HG02798 (cell line): ENCODE measurements at regions not wholly inside any gene's neighbourhood (a gene's known extent, or its start where the extent isn't known, plus 50 kb on each side); places are given as distances from the start of the nearest gene placed in this dataset.

ENCODE experiments used
- ATAC-seq: cut with Tn5 transposase; IDR thresholded peaks from one replicate; pipeline ENCODE4 v1.9.1; 2021; ENCODE audit warnings: mild to moderate bottlenecking; ENCODE audit not compliant: unreplicated experiment, poor library complexity

DNA sequence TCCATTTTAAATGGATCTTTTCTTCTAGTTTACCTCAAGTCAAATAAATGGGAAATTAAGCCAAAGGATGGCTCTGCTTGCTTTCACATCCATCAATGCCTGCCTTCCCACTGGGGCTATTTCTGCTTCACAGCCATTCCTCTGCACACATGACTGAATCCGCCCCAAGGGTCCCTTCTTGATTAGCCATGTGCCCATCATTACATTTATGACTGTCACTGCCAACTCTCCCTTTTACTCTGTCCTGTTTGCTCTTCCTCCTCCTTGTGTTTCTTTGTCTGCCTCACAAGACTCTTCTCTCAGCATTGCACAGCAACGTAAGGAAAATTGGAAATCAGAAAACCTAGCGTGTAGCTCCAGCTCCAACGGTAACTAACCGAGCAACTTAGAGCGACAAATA, 410.2 kb downstream of the TBC1D4 start:
- no peak for ATAC-seq

DNA sequence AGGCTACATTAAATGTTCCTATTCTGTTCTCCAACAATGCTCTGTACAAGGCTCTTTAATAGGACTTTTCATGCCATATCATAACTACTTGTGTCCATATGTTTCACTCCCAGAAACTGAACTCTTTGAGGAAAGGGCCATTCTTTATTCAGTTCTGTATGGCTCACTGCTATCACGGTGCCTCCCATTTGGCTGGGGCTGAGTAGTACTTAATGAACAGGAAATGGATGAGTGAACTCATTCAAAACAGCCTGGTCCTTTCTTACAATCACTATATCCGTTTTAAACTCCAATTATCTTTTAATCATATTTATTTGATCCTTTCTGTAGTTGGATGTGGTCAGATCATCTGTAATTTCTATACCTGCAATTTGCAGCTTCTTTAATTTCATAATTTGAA, 410.6 kb downstream of the TBC1D4 start:
- ATAC-seq: no peak

DNA sequence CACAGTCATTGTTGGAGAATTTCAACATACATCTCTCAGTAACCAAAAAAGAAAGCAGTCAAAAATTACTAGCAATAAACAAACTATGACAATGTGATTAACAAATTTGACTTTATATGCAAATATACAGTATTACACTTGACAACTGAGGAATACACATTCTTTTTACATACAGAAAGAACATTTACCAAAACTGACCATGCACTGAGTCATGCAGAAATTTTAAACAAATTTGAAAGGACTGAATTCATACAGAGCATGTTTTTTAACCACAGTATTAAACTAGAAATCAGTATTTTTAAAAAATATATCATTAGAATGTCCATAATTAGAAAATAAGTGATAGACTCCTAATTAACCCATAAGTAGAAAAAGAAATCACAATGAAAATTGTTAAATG, 420.1 kb downstream of the TBC1D4 start:
- no peak for ATAC-seq

DNA sequence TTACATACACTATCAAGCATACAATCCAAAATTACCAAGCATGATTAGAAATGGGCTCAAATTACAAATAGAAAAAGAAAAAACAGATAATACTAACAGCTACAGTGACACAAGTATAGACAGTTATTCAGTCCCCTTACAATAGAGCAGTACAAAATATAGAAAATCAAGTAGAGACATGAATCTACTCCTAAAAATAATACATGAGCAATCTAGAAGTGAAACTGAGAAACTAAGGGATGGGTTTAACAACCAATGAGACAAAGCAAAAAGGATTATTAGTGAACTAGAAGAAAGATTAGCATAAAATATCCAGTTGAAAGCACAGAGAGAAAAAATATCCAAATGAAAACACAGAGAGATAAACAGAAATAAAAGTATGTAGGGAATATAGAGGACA, 426.7 kb downstream of the TBC1D4 start:
- no peak for ATAC-seq

DNA sequence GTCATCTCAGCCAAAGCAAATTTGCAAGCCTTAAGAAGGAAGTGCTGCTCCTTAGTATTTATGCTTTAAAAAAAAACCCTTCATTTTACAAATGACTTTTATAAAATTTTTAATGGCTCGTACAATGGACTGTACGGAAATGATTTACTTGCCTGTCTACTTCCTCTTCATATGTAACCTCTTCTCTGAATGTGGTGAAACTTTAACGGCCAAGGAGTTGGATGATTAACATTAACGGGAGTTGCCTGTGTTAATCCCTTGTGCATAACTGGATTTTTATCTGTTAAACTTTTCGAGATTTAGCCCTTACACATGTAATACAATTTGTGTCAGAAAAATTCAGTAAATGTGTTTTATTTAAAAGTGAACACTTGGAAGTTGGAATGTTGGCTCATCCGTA, 429.4 kb downstream of the TBC1D4 start:
- no peak for ATAC-seq

DNA sequence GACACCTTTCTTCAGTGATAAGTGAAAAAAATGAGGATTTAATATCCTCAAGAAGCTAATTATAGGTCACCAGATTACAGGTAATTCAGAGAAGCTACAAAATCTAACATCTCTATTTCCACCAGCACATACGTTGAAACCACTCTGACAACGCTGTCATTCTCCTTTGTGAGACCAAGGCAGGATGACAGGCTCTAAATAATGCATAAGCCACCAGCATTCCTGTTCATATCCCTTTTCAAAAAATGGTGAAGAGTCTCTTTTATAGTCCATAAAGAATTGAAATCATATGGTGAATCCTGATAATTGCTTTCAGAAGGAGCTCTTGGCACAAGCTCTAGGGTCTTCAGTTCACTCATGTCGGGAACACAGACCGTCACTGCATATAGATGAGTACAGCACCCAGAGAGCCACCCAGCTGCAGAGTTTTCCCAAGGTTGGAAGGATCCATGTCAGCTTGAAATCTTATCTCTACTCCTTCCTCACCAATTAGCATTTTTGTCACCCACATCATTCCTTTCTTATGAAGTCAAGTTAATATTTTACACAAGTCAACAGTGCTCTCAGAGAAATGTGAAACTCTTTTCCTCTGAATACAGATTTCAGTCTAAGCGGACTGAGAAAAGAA, 431.4 kb downstream of the TBC1D4 start:
- ATAC-seq: no peak

DNA sequence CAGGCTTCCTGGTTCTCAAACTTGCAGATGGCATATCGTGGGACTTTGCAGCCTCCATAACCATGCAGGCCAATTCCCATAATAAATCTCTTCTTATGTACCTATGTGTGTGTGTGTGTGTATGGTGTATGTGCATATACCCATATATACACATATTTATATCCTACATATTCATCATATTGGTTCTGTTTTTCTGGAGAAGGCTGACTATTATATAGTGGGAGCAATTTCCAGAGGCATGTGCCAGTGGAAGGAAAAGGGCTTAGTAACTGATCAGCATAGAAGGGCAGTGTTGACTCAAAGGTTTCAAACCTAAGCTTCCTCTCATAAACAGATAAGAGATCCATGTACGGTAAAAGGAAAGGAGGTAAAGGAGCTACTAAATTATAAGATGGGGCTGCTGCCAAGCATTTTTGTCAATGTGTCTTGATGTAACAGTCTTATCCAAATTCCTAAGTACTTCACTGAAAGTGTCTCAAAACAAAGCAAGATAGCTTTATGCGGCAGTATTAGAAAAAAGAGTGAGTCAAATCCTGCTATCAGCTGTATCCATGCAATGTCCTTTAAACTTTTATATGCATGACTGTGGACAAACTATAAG, 432.1 kb downstream of the TBC1D4 start:
- no peak for ATAC-seq

DNA sequence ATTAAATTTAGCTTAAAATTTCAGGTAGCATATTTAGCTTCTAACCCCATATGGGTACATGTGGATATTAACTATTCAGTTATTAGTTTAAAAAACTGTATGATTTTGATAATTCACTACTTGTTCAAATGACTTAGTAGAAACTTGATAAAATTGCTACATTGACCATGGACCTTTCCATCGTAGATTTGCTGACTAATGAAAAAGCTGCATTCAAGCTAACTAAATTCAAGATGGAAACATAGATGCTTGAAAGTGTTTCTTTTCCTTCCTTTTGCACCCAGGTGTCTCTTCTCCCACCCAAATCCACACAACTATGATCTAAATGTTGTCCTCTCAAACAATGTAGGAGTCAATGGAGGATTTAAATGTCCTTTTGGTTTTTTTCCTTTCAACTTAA, 439.2 kb downstream of the TBC1D4 start:
- no peak for ATAC-seq

DNA sequence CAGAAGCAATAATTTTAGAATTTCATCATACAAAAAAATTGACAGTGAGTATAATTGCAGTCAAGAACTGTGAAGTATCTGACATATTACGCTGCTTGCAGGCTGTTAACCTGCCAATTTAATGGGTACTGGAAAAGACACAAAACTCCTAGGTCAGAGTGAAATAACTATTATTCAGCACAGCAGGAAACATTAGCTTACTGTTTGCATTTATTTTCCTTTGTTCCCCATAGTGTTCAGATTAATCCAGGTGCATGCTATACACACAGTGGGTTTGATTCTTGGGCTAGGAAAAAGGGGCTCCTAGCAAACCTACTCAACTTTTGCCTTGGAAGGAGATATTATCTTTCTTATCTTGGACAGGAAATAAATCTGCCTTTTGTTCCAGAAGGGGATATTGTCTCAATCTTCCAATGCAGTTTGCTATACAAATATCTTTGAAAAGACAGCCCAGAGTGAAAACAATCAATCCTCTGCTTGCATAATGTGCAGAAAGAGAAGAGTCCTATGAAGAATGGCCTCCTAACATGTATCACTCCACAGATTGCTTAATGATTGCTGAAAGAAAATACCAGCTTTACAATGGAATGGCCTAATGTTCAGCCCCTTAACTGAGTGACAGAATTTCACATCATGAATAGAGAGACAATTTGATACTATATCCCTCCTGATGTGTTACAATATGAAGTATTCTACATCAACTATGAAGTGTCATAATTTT, 443.4 kb downstream of the TBC1D4 start:
- no peak for ATAC-seq

DNA sequence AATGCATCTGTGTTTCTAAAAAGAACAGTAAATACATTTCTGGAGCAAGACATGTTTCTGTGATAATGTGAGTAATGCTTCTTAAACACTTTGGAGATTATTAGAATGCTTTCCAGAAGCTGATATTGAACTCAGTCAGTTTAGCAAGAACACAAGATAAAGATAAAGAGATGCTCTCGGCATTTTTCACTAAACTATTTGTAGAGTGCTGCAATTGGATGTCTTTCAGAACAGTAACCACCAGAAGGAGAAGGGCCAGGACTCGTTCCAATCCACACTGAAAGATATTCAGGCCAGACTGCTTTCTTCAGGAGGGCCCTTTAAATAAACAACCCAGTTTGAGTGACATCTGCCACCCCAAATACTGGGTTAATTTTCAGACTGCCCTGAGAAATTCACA, 456.0 kb downstream of the TBC1D4 start:
- no peak for ATAC-seq

DNA sequence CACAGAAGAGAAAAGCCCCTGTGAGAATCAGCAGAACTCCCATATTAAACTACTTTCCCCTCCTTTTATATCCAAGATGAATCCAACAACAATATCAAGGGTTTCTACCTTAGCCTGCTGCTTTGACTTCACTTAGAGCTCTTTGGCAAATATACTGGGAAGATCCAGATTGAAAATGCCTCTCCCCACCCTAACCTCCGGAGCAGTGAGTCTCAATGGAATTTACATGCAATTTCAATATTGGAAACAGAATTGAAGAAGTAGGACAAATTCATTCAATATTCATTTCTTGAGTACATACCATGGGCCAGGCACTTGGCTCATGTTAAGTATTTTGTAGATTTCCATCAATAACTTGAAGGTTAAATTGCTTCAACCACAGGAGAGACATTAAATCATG, 457.4 kb downstream of the TBC1D4 start:
- ATAC-seq: no peak

DNA sequence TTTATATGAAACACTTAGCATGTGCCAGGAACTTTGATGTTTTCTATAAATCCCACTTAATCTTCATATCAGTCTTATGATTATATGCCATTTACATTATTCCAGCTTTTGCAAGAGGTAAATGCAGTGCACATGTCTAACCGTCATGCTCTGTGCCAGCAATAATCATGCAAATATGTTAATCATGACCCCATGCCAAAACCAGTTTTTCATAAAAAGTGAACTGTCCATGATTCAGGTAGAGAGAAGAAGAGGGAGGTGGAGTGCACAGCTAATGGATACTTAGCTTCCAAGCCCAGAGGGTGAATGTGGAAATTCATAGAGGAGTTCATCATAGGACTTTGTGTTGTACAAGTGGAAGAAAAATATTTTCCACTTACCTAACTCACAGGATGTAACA, 458.4 kb downstream of the TBC1D4 start:
- ATAC-seq: no peak

DNA sequence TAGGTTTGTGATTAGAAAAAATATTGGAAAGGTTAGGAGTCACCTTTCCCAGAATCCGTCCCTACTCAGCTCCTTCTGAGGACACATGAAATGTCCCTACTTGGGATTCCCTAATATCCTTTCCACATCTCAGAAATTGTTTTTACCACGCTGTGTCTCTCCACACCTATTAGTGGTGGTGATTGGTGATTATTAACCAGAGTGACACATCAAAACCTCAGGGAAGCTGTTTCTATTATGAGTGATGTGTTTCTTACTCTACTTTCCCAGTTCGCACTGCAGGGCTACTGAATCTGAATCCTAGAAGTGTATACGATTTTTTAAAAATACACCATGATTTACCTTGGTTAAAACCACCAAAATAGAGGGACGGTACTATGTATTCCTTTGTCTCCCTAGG, 460.8 kb downstream of the TBC1D4 start:
- no peak for ATAC-seq

DNA sequence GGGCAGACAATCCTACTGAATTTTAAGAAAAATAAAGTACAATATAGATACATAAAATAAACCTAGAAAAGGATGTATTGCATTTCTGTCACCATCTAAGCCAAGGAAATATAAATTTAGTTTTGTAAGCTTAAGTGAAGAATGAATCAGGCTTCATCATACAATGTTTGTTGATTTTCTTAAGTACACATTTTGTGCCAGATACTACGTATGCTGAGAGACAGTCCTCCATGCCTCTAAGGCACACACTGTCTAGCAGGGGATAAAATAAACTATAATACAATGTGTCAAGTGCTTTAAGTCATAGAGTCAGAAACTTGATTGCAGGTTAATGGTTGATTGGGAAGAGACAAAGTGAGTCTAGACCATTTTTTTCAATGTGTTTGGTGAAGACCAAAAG, 465.7 kb downstream of the TBC1D4 start:
- no peak for ATAC-seq

DNA sequence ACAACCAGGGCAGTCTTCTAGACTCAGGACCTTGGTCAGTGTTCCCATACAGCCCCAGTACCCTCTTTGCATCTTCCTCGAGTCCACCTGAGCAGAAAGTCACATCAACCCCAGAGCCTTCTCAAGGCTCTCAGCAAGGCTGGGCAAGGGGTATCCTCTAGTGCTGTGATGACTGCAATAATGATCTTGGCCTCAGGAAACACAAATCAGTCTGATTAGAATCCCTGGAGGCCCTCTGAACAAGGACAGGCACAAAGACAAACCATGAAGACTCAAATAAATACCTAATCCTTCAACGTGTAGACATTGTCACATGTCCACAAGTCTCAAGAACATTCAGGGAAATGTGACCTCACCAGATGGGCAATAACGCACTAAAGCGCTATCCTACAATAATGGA, 468.2 kb downstream of the TBC1D4 start:
- no peak for ATAC-seq

DNA sequence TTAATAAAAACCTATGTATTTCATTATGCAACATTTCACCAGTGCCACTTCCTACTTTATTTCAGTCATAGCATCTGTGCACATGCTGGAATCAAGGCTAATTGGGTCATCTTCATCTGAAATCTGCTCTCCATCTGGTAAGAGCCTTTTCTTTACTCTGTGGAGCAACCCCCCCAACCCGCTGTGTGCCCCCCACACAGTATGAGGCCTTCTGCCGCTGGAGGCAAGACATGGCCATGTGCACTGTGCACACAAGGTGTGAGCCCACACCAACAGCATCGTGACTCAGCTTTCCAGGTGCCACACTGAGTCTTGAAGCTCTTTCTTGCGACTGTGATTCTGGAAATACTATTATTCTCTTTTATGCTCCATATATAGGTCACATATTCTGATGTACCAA, 471.0 kb downstream of the TBC1D4 start:
- no peak for ATAC-seq

DNA sequence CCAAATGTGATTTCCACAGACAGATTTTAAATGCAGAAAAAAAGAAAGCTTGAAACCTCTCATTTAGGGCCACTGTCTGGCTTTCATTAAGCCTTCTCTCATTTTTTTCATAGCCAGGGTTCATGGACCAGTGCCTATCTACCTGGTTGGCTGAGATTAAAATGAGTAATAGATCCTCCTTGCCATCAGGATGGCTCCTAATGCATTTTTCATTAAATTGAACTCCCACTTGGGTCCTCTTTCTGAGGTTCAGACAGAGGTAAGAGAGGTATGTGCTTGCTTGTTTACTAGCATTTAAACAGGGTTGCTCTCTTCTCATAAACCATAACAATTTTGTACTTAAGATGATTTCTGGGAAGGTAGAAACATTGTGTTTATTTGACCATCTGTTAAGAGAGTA, 473.0 kb downstream of the TBC1D4 start:
- ATAC-seq: no peak

DNA sequence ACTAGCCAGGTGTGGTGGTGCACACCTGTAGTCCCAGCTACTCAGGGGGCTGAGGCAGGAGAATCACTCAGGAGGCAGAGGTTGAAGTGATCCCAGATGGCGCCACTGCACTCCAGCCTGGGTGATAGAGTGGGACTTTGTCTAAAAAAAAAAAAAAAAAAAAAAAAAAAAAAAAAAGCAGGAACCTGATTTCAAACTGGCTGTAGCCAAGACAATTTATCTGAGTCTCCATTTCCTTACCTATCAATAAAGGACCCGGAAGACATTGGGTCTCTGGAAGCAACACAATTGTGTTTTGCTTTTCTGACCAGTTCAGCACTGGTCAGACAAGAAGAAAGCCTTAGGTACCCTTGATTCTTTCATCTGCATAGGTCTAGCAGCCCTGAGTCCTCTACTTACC, 491.0 kb downstream of the TBC1D4 start:
- ATAC-seq: no peak

DNA sequence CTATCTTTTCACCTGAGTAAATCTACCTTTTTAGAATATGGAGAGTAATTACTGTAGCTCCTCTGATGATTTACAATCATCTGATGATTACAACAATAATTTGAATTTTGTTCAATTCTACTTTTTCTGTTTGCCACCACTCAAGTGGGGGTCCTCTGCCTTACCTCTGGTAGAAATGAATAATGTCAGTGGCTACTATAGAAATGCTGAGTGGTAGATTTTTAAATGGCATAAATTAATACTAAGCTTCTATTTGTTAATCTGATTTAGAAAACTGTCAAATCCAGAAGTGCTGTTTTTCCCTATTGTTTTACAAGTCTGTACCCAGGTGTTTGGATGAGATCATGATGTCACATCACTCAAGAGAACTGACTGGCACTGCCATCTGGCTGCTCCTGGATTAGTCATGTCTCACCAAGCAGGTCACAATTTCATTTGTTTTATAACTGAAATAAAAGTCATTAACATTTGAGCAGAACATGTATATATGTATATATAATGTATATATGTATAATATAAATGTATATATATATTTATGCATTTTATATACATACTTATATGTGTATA, 494.8 kb downstream of the TBC1D4 start:
- ATAC-seq: no peak

DNA sequence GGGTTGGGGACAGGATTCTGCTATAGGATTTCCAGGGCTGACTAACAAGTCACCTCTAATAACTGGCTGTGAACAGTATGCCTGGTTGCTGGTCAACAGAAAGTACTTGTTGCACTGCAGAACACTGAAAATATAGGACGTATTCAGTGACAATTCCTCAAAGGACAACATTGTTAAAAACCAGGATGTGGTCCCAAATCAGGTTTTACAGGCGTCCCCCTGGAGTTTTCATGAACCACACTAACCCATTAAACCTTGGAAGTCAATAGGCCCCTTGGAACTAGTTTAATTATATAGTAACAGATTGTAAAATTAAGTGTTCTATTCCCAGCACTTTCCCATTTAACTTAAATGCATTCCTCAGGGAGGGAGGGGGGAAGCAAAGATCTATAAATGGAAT, 495.4 kb downstream of the TBC1D4 start:
- no peak for ATAC-seq

DNA sequence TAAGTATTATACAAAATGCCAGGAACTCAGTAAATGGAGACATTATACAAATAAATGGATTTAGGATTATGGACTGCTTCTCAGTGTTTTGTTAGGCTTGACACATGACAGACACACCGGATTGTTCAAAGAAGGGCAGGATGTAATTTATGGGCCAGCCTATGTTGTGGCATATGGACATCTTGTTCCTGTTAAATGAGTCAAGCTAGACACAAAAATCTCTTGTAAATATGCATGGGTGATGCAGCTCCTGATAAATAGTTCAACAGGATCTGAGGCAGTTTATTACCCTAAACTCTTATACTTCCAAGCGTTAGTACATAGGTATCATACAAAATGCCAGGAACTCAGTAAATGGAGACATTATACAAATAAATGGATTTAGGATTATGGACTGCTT, 502.3 kb downstream of the TBC1D4 start:
- no peak for ATAC-seq

DNA sequence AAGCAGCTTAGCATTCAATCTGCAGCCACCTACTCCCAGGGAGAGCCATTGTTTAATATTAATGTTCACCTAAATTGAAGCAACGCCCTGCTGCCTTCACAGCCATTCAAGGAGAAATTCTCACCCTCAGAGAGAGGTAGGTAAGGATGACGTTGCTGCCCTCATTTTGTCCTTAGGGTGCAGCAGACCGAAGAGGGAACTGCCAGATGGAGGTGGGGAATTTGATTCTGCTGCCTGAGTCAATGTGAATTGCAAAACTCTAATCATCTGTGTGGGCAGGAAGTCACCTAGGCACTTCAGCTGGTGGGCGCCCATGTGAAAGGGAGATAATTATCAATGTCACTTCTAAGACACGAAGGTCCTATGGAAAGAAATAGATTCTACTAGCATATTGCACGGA, 503.4 kb downstream of the TBC1D4 start:
- no peak for ATAC-seq
